Activated T-cell treated with anti-CD3 and anti-CD28 coated beads for 1 hour (primary cell): ENCODE measurements at regions not wholly inside any gene's neighbourhood (a gene's known extent, or its start where the extent isn't known, plus 50 kb on each side); places are given as distances from the start of the nearest gene placed in this dataset.

Source experiments
- DNase-seq: peaks from one replicate; pipeline ENCODE4 v3.0.0-alpha.2; 2020; ENCODE audit warnings: low read depth

DNA sequence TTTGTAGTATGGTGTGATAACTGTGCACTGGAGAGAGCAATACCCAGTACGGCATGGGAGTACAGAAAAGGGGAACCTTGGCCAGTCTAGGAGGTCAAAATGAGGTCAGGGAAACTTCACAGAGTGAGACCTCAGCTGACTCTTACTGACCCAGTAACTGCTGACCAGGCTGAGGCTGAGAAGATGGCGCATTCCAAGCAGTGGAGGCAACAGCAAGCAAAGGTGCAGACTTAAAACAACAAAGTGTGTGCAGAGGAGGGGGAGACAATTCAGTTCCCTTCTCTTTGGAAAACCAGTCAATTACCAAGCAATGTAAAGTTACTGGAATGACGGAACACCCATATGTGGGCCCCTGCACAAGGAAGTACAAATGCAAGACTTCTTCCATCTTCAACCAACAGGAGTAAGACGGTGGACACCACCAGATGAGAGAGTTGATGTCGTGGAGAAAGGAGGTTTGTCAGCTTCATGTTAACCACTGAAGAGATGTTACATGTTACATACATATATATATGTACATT lies 54.6 kb upstream of the PRDX6 start:
- DNase-seq, result no peak

GRCh38 chr1:173423291-173423690 lies 53.8 kb upstream of the PRDX6 start:
- DNase-seq, result no peak

DNA sequence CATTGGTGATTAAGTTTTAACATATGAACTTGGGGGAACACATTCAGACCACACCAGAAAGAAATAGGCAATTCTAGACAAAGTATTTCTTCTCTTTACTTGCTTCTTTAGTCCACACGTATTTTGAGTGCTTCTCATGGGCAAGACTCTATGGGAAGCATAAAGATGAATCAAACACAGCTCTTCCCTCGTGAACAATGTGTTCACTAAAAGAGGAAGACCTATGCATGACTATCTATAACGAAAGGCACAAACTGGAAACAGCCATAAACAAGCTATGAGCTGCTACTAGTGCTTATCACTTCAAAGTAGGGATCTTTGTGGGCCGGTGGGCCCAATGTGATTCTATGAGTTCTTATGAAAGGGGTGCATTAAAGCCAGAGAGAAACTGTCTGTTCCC lies 53.0 kb upstream of the PRDX6 start:
- no peak for DNase-seq

GRCh38 chr1:173424782-173425407 lies 52.2 kb upstream of the PRDX6 start:
- no peak for DNase-seq

DNA sequence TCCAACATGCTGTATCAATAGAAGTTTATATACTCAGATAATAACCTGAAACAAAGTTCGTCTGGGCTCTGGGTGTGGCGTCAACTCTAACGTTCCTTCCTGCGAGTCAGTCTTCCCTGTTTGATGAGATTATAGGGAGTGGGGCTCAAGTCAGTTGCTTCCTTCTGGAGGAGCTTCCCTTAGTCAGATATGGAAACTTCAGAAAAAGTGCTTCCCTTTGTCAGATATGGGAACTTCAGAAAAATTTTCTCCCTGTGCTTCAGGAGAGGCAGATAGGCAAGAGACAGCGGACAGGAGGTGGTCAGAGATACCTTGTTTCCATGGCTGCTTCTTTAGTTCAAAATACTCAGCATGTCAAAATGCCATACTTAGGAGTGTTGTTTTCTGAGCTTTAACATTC lies 51.1 kb upstream of the PRDX6 start:
- no peak for DNase-seq

- DNase-seq, result no peak
These were observed 49.7 kb upstream of the PRDX6 start for GRCh38 chr1:173427146-173428054.
